MM.1S (cell line): ENCODE measurements at regions not wholly inside any gene's neighbourhood (a gene's known extent, or its start where the extent isn't known, plus 50 kb on each side); places are given as distances from the start of the nearest gene placed in this dataset.

Source experiments
- CTCF ChIP-seq: fragments of 300-600 bp; sonication (generic); IDR thresholded peaks from 2 replicates; pipeline ENCODE4 v1.5.1; 2016; ENCODE audit warnings: antibody characterized with exemption, low read length, mixed read lengths
- EZH2 ChIP-seq: fragments of 300-600 bp; sonication (generic); optimal IDR thresholded peaks from 2 replicates; pipeline ENCODE3; 2017; ENCODE audit warnings: low read depth, mild to moderate bottlenecking, antibody characterized with exemption, low read length, mixed read lengths
- EZH2phosphoT487 ChIP-seq: fragments of 300-600 bp; sonication (generic); IDR thresholded peaks from 2 replicates; pipeline ENCODE4 v1.6.1; 2018; ENCODE audit warnings: antibody characterized with exemption, low read length

DNA sequence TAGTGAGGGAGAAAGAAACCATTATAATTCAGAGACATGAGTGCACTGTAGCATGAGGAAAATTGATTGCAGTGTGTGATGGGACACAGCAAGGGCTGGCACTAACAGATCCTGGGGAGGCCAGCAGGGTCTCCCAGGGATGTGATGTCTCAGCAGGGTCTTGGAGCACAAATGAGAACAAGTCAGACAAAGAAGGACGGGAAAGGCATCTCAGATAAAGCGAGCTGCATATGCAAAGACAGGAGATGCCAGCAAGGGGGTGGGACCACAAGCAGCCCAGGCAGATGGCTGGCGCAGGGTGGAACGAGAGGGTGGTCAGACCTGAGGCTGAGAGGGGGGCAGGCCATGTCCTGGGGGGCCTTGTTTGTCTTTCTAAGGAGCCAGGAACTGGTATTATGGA lies 102.6 kb upstream of the DLX2 start:
- TF ChIP-seq CTCF (no peak), EZH2 (no peak), EZH2phosphoT487 (no peak)
